HFFc6 (cell line): ENCODE measurements at regions not wholly inside any gene's neighbourhood (a gene's known extent, or its start where the extent isn't known, plus 50 kb on each side); places are given as distances from the start of the nearest gene placed in this dataset.
A peak's percentile ranks its signal among the peaks of the same experiment; 100 is the strongest.
"Not testable (repeated sequence)": the region's sequence is repeated elsewhere in the genome, so short reads cannot be mapped to it uniquely, and the experiment has no call there.

Source experiments
- DNase-seq: peaks from one replicate; pipeline ENCODE4 v3.0.0-alpha.2; 2018
- H3K27ac Mint-ChIP-seq: 2 replicates; pipeline ENCODE4 v1.8.0; 2020; ENCODE audit warnings: mild to moderate bottlenecking, mixed read lengths
- H3K27me3 Mint-ChIP-seq: 2 replicates; pipeline ENCODE4 v1.8.0; 2021; ENCODE audit warnings: mild to moderate bottlenecking, moderate library complexity, mixed read lengths; ENCODE audit not compliant: insufficient read depth
- H3K36me3 Mint-ChIP-seq: 2 replicates; pipeline ENCODE4 v1.8.0; 2021; ENCODE audit warnings: low read depth, mixed read lengths
- H3K4me1 Mint-ChIP-seq: 2 replicates; pipeline ENCODE4 v1.8.0; 2020; ENCODE audit warnings: low read depth, mixed read lengths
- H3K4me3 Mint-ChIP-seq: 2 replicates; pipeline ENCODE4 v1.8.0; 2020; ENCODE audit warnings: mild to moderate bottlenecking, moderate library complexity, mixed read lengths
- H3K9me3 Mint-ChIP-seq: 2 replicates; pipeline ENCODE4 v1.8.0; 2020; ENCODE audit warnings: mild to moderate bottlenecking, mixed read lengths
- CTCF ChIP-seq: fragments of 200-600 bp; sonication (generic); IDR thresholded peaks from 2 replicates; pipeline ENCODE4 v1.5.0; 2021; ENCODE audit warnings: antibody characterized with exemption, mild to moderate bottlenecking

GRCh38 chr1:222470252-222470805 lies 77.6 kb downstream of the HHIPL2 start:
- not testable (repeated sequence) for H3K36me3 Mint-ChIP-seq, H3K9me3 Mint-ChIP-seq, DNase-seq, H3K27me3 Mint-ChIP-seq, H3K27ac Mint-ChIP-seq, H3K4me3 Mint-ChIP-seq
- H3K4me1 Mint-ChIP-seq, result peaks cover 13% of the 10 kb centered on the region

GRCh38 chr1:222466150-222466865 lies 81.6 kb downstream of the HHIPL2 start:
- peak overlapping the region; percentile 49; the same call in 1 of the 2 replicates for H3K4me3 Mint-ChIP-seq
- no peaks in the 10 kb centered on the region for H3K36me3 Mint-ChIP-seq
- H3K27ac Mint-ChIP-seq, result peak overlapping the region; percentile 99
- H3K9me3 Mint-ChIP-seq, result no peaks in the 10 kb centered on the region
- DNase-seq, result no peak
- peaks cover 30% of the 10 kb centered on the region for H3K4me1 Mint-ChIP-seq
- TF ChIP-seq CTCF, result no peak
- no peaks in the 10 kb centered on the region; the same call in 1 of the 2 replicates for H3K27me3 Mint-ChIP-seq

GRCh38 chr1:222465211-222466041 lies 82.5 kb downstream of the HHIPL2 start:
- peak; percentile 100 for TF ChIP-seq CTCF
- no peaks in the 10 kb centered on the region for H3K36me3 Mint-ChIP-seq
- peak overlapping the region; percentile 99 for H3K27ac Mint-ChIP-seq
- H3K4me3 Mint-ChIP-seq, result peak overlapping the region; percentile 87
- H3K9me3 Mint-ChIP-seq, result no peaks in the 10 kb centered on the region
- no peaks in the 10 kb centered on the region; the same call in 1 of the 2 replicates for H3K27me3 Mint-ChIP-seq
- DNase-seq, result peak; percentile 95
- H3K4me1 Mint-ChIP-seq, result peaks cover 30% of the 10 kb centered on the region

GRCh38 chr1:222464841-222465210 lies 83.1 kb downstream of the HHIPL2 start:
- peak; percentile 69 for DNase-seq
- no peaks in the 10 kb centered on the region; the same call in 1 of the 2 replicates for H3K27me3 Mint-ChIP-seq
- peaks cover 30% of the 10 kb centered on the region for H3K4me1 Mint-ChIP-seq
- peak overlapping the region; percentile 77 for H3K27ac Mint-ChIP-seq
- no peaks in the 10 kb centered on the region for H3K9me3 Mint-ChIP-seq
- no peaks in the 10 kb centered on the region for H3K36me3 Mint-ChIP-seq
- H3K4me3 Mint-ChIP-seq, result peak overlapping the region; percentile 87
- no peak for TF ChIP-seq CTCF

GRCh38 chr1:222463059-222463730 lies 84.7 kb downstream of the HHIPL2 start:
- no peaks in the 10 kb centered on the region; the same call in none of the 2 replicates for H3K27me3 Mint-ChIP-seq
- no peak for DNase-seq
- H3K4me1 Mint-ChIP-seq, result peaks cover 30% of the 10 kb centered on the region
- H3K9me3 Mint-ChIP-seq, result no peaks in the 10 kb centered on the region; the same call in 1 of the 2 replicates
- peaks cover 7% of the 10 kb centered on the region; the same call in 1 of the 2 replicates for H3K36me3 Mint-ChIP-seq
- no peak overlapping the region for H3K27ac Mint-ChIP-seq
- H3K4me3 Mint-ChIP-seq, result no peak overlapping the region
- TF ChIP-seq CTCF, result no peak
